ENCODE measurements at regions not wholly inside any gene's neighbourhood (a gene's known extent, or its start where the extent isn't known, plus 50 kb on each side); places are given as distances from the start of the nearest gene placed in this dataset.

DNA sequence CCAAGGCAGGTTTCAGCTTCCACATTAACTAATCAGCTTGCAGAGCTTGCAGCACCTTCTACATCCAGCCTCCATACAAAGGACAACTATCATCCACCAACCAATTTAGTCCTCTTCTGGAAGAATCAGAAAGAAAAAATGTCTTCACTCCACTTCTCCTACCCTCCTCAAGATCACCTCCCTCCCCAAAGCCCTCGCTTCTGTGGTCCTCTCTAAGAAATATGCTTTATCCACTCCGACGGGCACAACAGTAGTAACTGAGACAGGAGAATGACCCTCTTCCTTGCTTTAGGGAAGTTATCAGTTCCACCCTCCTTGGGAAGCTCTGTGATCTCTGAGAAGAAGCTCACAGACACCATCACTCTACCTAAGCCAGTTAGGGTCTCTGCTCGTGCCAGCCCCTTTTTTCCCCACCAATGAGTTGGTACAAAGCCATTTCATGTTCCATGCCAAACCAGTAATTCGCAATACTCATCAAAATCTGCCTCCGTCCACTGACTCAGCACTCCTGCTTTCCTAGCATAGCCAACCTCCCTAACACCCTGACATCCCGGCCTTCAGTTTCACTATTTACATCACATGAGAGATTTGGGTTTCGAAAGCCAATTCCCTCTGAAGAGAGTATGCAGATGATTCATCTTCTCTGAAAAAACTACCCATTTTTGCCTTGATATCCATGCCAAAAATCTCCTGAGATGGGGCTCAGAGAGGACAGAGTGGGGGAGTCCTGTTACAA, 114.1 kb upstream of the PKDCC start:
- no peak for FAIRE-seq
- no peak for DNase-seq (ENCODE audit: insufficient read length, low spot score)

DNA sequence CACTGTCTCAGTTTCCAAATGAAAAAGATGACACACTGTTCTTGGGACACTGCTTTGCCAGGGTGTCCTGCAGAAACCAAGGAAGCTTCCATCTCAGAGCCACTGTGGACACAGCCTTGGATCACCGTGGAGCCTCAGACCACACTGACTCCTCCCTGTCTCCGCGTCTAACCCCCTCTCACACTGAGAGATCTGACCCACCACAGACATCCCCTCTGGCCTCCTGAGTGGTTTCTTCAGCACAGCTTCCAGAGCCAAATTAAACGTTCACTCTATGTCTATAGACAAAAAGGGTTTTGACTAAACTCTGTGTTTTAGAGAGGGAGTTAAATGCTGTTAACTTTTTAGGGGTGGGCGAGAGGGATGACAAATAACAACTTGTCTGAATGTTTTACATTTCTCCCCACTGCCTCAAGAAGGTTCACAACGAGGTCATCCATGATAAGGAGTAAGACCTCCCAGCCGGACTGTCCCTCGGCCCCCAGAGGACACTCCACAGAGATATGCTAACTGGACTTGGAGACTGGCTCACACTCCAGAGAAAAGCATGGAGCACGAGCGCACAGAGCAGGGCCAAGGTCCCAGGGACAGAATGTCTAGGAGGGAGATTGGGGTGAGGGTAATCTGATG, 113.4 kb upstream of the PKDCC start:
- FAIRE-seq (no peak), DNase-seq (ENCODE audit: insufficient read length, low spot score) (no peak)

DNA sequence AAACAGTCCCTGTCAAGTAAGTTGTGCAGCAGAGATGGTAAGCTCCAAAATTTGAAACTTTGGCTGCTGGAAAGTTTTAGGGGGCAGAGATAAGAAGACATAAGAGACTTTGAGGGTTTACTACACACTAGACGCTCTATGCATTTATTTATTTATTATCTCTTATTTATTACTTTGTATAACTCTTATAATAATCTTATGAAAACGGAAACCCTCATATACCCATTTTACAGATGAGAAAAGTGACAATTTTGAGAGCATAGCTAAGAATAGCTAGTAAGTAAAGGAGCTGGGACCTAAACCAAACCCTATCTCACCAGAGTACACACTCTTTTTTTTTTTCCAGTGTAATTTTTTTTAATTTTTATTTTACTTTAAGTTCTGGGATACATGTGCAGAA, 112.8 kb upstream of the PKDCC start:
- DNase-seq (ENCODE audit: insufficient read length, low spot score) (no peak), FAIRE-seq (no peak)

DNA sequence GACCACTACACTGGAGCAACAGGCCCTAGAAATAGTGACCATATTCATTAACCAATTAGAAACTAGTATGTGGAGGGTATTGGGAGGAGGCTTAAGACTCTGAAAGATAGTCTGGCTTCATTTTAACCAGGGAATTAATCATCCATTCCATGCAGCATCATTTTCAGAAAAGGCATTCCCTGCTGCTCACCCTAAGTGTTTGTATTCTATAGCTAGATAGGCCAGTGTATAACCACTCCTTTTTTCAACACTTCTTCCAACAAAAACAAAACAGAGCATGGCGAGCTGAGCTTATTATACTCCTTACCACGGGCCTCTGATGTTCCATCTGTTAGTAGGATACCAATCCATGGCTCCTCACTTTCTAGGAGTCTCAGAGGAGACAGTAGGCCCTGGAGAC, 112.0 kb upstream of the PKDCC start:
- DNase-seq (ENCODE audit: insufficient read length, low spot score) (no peak), FAIRE-seq (no peak)

DNA sequence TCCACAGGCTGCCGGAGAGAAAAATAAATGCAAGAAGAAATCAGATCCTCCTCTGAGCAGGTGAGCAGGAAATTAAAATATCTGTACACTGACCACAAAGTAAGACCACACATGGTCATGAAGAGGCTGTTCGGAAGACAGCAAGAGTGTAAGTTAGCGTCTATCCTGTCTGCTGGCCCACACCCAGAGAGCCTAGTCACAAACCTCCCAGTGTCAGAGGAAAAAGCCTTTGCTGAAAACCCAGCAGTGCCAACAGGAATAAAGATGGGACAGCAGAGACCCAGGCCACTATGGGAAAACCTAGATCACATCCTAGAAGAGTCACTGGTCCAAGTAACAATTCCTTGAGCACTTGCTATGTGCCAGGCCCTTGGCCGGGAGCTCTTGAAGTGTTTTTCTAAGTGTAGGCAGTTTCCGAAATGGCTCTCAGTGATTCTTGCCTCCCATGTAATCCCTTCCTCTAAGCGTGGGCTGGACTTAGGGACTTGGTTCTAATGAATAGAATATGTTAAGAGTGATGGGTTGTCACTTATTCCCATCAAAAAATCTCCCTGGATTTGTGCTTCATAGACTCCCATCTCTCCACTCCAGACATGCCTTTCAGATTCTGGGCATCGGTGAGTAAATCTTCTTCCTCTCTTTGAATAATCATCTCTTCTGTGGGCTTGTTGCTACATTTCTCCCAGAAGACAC, 110.9 kb upstream of the PKDCC start:
- no peak for FAIRE-seq

DNA sequence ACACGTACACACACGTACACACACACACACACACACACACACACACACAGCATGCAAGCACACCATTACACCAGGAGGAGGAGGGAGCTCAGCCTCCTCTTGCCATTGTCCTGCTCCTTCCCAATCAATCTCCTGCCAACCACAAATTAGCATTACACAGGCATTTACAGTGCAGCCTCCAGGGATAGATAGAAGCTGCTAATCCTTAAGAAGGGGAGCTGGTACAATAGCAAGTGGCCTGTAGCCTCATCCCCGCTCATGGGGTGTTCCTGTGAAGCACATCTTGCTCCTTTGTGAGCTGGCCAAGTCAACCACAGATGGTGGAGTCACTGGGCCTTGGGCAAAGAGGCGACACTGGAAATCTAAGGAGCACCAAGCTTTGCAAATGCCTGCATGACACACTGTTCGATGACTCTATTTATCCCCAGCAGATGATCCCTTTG, 110.3 kb upstream of the PKDCC start:
- no peak for FAIRE-seq
- DNase-seq (ENCODE audit: insufficient read length, low spot score) = no peak

More for the DNA sequence above, 110.9 kb upstream of the PKDCC start:
- DNase-seq (ENCODE audit: insufficient read length, low spot score) = no peak

DNA sequence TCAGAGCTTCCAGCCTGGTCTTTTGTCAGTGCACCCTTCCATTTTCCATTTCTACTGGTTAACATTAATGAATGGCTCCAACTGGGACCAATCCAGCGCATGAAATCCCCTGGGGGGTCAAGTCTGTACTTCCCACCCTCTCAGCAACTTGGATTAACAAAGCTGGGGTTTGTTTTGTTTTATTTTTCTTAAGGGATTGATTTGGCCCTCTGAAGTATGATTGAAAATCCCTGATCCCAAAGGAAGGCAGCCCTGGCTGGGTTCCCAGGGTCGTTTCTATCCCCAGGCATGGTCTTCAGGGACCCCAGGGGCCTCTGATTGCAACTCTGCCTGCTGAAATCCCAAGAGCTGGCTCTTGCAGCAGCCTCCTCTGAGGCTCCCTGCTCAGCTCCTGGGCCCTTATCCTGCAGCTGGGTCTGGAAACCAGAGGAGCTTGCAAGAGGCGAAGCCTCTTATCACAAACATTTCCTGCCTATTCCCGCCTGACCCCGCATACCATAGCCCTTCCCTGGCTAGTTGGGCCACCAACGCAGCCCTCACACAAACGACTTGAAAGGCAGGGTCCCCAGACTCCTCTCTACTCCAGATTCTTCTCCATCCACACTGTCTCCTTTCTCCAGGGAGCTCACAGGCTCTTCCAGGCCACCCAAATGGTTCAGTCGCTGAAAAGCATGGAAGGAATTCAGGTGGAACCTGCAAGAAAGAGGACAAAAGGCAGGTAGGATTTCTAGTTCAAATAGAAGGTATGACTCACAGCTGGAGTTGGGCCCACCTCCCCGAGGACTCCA, 109.7 kb upstream of the PKDCC start:
- no peak for DNase-seq (ENCODE audit: insufficient read length, low spot score)

DNA sequence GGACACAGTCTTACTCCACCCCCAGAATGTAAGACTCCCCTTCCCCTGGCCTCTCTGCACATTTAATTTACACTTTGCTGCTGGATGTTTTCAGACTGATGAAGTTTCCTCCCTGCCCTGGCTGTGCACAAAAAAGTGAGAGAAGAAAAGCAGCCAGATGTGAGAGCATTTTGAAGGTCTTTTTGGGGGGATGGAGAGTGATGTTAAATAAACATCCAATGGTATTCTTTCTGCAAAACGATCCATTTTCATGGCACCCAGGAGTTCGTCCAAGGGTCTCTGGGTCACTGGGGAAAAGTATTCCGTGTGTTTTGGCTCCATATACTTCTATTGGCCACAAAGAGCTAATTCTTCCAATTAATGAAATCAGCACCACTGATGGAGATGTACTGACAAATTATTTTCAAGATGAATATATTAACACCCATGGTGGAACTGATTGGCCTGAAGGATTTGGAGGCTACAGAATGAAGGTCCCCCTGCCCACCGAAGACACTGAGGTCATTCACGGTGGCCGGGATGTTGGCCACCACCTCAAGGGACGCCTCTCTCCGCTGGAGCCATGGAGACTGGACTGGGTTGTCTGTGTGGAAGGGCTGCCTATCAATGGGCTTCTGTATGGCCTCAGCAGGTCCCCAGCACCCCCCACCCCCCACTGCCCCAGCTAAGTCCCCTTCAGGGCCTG, 107.6 kb upstream of the PKDCC start:
- DNase-seq (ENCODE audit: insufficient read length, low spot score) (no peak), FAIRE-seq (no peak)

More for the DNA sequence above, 109.7 kb upstream of the PKDCC start:
- no peak for FAIRE-seq

DNA sequence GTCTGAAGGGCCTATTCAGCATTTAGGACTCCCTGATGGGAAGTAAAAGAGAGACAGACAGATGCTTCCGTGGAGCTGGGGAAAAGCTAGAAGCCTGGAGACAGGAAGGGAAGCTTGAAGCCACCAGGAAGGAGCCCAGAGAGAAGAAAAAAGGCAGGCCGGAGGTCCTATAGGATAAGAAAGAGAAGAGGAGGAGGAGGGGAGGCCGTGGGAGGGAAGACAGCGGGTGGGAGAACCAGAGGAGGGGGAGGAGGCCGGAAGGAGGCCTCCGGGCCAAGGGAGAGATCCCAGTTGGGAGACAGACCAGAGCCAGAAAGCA, 107.1 kb upstream of the PKDCC start:
- DNase-seq (ENCODE audit: insufficient read length, low spot score) (no peak), FAIRE-seq (no peak)

DNA sequence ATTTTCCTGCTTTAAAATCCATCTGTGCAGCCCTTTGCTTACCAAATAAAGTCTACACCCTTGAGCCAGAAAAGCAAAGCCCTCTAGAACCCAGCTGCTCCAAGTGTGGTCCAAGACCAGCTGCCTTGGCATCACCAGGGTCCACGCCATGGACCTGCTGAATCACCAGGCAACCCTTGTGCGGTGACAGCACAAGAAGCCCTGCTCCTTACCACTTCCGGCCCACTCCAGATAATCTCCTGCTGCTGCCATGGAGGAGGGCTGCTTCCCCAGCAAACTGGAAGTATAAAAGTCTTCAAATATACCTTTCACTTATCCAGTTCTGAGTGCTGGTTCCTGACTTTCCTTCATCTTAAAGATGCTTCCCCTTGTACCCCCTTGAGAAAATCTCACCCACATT, 106.0 kb upstream of the PKDCC start:
- FAIRE-seq (no peak), DNase-seq (ENCODE audit: insufficient read length, low spot score) (no peak)

DNA sequence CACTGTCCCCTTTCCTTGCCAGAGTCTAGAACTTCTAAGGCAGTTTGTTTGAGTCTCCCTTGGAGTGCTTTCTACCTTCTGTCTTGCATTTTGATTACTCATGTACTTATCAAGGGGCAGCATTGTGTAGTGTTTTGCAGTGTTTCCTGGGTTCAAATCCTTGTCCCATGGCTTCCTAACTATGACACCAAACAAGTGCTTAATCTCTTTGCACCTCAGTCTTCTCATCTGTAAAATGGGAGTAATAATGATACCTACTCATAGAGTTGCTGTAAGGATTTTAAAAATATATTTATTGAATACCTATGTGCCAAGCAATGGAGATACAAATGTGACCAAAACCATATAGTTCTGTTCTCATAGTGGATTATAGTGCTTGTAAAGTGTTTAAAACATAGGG, 105.5 kb upstream of the PKDCC start:
- FAIRE-seq (no peak), DNase-seq (ENCODE audit: insufficient read length, low spot score) (no peak)

DNA sequence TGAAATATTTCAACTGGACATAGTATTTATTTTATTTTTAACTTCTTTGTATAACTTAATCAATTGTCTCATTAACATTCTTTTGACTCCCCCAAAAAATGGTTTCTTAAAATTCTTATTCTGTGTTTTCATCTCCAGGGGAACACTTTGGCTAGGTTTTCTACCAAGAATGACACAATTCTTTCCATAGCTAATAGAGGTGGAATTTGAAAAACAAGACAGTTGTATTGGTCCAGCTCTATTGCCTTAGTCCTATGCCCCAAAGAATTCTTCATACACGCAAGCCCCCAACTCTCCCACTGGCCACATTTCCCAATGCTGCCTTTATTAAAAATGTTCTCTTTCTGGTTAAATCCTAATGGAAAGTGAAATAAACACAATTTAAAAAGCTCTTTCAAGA, 104.7 kb upstream of the PKDCC start:
- DNase-seq (ENCODE audit: insufficient read length, low spot score) = no peak
- FAIRE-seq = no peak

DNA sequence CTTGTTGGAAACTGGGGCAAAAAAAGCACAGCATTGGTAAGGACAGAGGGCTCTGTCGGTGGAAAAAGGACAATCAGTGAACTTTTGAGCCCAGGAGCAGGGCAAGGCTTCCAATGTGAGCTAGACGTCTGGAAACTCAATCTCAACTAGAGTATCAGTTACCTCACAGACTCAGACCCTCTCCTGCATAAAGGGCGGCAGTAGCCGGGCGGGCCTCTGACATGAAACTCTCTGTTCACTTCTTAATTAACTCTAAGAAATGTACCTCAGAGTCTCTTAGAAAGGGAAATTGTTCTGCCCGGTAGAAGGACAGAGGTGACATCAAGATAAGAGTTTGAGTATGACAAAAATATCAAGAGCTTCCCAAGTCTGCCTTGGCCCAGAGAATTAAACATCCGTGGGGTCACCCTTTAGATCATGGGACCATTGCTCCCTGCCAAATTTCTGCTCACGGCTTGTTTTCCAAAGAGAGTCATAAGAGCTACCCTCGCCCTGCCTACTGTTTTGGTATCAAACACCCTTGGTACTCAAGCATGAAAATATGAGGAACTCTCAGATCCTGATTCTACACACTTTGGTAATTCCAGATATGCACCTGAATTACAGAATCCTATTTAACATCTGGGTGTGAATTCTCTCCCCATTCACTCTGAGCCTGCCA, 103.5 kb upstream of the PKDCC start:
- DNase-seq (ENCODE audit: insufficient read length, low spot score) (no peak), FAIRE-seq (no peak)

DNA sequence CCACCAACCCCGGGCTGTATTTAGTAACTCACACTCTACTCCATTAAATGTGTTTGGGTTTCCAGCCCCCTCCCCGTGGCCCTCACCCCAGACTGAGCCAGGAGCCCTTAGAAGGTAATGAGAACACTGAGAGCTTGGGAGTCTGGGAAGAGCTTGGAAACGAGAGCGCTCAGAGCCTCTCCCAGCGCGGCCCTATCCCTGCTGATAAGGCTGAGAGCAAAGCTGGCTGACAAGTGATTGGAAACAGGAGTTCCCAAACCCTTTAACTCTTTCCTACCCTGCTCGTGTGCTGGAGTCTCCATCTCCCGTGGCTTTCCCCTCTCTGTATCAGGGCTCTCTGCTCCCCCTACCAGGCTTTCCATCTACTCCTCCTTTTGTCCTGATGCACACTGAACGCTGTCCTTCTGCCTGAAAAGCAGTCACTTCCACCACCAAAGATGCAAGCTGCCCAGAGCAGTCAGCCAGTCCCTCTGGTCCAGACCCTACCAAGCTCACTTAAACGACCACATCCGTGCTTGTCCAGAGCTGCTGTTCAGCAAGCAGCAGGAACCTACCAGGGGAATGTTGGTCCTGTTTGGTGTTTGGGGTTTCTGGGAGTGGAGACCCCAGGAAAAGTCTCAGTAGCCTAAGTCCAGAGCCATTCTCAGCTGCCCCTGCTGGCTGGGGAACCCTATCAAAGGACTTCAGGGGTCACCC, 100.0 kb upstream of the PKDCC start:
- FAIRE-seq (no peak), DNase-seq (ENCODE audit: insufficient read length, low spot score) (no peak)

DNA sequence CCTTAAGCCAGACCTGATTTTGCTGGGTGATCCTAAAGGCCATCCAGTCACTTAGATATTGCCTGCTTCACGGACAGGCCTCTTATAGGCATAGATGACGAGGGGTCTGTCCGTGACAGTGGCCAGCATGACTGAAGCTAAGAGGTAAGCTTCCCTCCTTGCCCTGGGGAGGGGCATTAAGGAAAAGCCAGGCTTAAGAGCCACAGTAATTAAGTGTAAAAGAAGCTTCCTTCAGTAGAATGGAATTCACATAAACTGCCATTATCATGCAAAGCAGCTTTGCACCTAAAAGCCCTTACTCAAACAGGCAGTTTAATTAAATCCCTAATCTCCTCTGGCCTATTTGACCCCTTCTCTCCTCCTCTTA, 99.4 kb upstream of the PKDCC start:
- no peak for FAIRE-seq
- DNase-seq (ENCODE audit: insufficient read length, low spot score) = no peak

DNA sequence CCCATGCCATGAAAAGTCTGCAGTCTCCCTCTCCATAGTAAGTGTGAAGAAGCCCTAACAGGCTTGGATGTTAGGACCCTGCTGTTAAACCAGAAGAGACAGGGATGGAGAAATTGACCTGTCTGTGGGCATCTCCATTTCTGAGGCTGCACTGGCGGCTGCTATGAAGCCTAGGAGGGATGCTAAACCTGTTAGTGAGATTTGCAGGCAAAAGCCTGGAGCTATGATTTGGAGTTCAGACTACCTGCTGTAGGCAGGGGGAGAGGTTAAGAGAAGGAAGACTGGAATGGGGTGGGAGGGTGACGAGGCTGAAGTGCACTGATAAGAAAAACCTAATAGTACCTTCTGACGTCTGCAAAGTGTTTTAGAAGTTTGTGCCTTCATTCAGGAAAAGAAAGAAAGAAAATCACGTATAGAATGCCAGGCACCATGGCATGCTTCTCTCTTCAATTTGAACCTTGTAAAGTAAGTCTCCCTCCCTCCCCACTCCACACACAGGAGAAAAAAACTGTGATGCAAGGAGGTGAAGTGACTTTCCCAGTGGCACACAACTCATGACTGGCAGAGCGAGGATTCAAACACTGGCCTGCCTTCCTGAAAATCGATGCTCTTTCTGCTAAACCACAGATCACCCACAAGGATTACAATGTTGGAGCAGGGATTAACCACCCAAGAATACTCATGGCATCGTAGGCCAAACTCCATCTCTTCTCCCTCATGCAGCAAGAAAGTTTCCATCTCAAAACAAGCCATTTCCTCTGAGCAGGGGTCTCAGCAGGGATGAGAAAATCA, 98.5 kb upstream of the PKDCC start:
- DNase-seq (ENCODE audit: insufficient read length, low spot score) = no peak
- FAIRE-seq = no peak

DNA sequence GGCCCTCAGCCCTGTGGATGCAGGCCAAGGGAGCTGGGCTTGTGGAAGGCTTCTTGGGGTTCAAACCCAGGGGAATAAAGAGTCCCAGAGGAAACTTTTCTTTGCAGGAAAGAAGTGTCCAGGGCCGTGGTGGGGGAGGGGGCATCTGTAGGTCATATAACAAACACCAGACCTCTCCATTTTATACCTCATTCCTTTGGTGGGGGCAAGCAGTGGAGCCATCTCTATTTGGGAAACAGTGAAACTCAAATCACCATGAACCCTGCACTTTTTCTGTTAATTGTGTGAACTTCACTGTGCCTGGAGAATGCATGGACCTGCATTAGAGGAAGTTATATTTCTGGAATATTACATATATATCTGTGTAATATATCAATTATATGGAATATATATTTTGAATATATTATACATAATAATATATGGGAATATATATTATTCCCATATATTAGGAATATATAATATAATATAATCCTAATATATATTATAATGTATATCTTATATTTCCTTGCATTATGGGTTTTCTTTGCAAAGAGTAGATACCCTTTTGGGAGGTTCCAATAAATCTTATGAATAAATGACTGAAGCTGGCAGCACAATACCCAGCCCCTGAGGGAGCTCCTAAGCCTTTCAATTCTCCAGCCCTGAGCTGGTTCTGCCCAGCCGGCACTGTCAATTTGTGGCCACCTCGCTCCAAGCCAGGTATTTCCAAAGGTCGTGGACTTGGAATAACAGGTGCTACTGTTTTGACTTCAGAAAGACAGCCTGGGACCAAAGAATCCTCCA, 97.7 kb upstream of the PKDCC start:
- DNase-seq (ENCODE audit: insufficient read length, low spot score) (no peak), FAIRE-seq (no peak)

DNA sequence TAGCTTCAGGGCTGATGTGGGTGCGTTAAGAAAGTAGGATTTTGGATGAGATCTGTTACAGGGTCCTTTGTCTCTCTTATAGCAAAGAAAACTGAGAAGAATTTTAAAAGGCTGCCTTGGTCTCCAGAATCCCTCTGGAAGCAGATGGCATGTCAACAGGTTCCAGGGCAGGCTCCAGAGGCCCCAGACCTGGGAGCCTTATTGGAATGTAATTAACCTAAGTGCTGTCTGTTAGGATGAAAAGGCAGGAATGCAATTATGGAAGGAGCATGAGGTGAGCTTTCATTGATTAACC, 97.2 kb upstream of the PKDCC start:
- FAIRE-seq (no peak), DNase-seq (ENCODE audit: insufficient read length, low spot score) (no peak)

Data from GM19239 (cell line).